ENCODE measurements at regions not wholly inside any gene's neighbourhood (a gene's known extent, or its start where the extent isn't known, plus 50 kb on each side); places are given as distances from the start of the nearest gene placed in this dataset.
"Not testable (repeated sequence)": the region's sequence is repeated elsewhere in the genome, so short reads cannot be mapped to it uniquely, and the experiment has no call there.

GRCh38 chr7:32645255-32645654 lies 150.0 kb downstream of the AVL9 start:
- DNase-seq: not testable (repeated sequence)

GRCh38 chr7:32643194-32643593 lies 147.9 kb downstream of the AVL9 start:
- DNase-seq: no peak

GRCh38 chr7:32639122-32639521 lies 143.8 kb downstream of the AVL9 start:
- DNase-seq: no peak

GRCh38 chr7:32638479-32639121 lies 143.3 kb downstream of the AVL9 start:
- DNase-seq: peak; percentile 71
